ENCODE measurements at regions not wholly inside any gene's neighbourhood (a gene's known extent, or its start where the extent isn't known, plus 50 kb on each side); places are given as distances from the start of the nearest gene placed in this dataset.
"Not testable (repeated sequence)": the region's sequence is repeated elsewhere in the genome, so short reads cannot be mapped to it uniquely, and the experiment has no call there.

DNA sequence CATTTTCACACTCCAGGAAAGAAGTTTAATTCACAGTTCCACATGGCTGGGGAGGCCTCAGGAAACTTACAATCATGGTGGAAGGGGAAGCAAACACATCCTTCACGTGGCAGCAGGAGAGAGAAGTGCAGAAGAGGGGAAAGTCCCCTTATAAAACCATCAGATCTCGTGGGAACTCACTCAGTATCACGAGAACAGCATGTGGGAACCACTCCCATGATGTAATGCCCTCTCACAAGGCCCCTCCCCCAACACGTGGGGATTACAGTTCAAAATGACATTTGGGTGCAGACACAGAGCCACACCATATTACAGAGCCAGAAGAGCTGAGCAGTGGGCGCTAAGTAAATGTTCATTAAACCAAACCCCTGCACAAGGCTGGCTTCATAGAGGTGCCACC lies 126.0 kb downstream of the POTEM start:
- TF ChIP-seq, protein P1, sequence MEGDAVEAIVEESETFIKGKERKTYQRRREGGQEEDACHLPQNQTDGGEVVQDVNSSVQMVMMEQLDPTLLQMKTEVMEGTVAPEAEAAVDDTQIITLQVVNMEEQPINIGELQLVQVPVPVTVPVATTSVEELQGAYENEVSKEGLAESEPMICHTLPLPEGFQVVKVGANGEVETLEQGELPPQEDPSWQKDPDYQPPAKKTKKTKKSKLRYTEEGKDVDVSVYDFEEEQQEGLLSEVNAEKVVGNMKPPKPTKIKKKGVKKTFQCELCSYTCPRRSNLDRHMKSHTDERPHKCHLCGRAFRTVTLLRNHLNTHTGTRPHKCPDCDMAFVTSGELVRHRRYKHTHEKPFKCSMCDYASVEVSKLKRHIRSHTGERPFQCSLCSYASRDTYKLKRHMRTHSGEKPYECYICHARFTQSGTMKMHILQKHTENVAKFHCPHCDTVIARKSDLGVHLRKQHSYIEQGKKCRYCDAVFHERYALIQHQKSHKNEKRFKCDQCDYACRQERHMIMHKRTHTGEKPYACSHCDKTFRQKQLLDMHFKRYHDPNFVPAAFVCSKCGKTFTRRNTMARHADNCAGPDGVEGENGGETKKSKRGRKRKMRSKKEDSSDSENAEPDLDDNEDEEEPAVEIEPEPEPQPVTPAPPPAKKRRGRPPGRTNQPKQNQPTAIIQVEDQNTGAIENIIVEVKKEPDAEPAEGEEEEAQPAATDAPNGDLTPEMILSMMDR (IDR thresholded peaks at IDR 0.05), result not testable (repeated sequence)
- TF ChIP-seq ZFX (IDR thresholded peaks at IDR 0.05; ENCODE audit: borderline replicate concordance), result not testable (repeated sequence)

All from 22Rv1 (cell line).